ENCODE measurements at regions not wholly inside any gene's neighbourhood (a gene's known extent, or its start where the extent isn't known, plus 50 kb on each side); places are given as distances from the start of the nearest gene placed in this dataset.

DNA sequence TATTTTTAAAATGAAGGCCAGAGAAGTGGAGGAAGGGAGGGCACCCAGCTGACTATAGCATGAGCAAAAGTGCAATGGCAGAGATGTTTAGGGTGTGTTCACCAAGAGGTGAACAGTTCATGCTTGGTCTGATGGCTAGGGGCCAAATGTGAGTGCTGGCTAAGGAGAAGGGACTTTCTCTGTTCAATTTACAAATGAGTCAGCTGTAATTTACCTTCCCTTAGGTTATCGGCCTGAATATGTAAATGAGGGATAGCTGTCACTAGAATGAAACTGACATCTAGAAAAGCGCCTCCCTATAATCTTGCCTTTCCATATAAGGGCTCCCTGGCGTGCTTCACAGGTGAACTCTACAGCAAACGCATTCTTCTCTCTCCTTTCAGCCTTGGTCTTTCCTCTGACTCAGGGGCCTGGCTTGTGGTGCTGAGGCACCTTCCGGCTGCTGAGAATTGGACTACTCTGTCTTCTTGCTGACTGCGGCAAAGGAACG, 114.7 kb upstream of the BACH2 start:
- H3K4me3 ChIP-seq (ENCODE audit: low read depth, low read length), result no peak overlapping the region
- TF ChIP-seq, protein P1, sequence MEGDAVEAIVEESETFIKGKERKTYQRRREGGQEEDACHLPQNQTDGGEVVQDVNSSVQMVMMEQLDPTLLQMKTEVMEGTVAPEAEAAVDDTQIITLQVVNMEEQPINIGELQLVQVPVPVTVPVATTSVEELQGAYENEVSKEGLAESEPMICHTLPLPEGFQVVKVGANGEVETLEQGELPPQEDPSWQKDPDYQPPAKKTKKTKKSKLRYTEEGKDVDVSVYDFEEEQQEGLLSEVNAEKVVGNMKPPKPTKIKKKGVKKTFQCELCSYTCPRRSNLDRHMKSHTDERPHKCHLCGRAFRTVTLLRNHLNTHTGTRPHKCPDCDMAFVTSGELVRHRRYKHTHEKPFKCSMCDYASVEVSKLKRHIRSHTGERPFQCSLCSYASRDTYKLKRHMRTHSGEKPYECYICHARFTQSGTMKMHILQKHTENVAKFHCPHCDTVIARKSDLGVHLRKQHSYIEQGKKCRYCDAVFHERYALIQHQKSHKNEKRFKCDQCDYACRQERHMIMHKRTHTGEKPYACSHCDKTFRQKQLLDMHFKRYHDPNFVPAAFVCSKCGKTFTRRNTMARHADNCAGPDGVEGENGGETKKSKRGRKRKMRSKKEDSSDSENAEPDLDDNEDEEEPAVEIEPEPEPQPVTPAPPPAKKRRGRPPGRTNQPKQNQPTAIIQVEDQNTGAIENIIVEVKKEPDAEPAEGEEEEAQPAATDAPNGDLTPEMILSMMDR (IDR thresholded peaks at IDR 0.05; ENCODE audit: control insufficient read depth, extremely low read depth, insufficient read depth), result no peak
- no peak for DNase-seq (ENCODE audit: low read depth)

DNA sequence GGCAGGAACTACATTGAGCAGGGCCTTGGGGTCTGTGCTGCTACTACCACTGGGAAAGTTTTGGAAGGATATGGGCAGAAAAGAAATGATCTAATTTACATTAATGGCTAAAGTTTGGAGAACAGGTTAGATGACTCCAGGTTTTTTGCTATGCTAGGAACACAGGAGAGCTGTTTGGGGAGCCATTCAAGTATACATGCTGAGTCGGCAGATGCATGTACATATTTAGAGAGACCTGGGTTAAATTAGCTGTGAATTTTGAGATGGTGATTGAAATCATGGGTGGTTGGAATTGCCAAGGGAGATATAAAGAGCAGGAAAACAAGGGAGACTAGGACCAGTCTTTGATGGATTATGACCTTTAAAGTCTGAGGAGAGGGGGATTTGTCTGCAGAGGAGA, 113.1 kb upstream of the BACH2 start:
- no peak overlapping the region for H3K4me3 ChIP-seq (ENCODE audit: low read depth, low read length)
- DNase-seq (ENCODE audit: low read depth), result no peak
- TF ChIP-seq, protein P1 (IDR thresholded peaks at IDR 0.05; ENCODE audit: control insufficient read depth, extremely low read depth, insufficient read depth), result no peak

DNA sequence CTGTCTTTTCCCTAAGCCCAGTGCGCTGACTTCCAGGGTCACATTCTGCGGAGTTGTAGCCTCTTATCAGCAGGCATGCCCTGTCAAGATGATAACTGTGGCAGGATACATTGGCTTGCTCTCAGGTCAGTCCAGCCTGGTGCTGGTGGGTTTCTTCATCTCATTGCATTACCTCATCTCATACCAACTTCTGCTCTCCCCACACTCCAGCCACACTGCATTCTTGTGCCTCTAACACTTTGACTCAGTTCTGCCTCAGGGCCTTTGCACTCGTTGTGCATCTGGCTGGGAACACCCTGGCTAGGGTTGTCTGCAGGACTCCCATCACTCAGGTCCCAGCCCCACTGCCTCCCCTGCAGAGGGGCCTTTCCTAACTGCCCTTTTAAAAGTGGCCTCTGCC, 110.3 kb upstream of the BACH2 start:
- TF ChIP-seq, protein P1 (IDR thresholded peaks at IDR 0.05; ENCODE audit: control insufficient read depth, extremely low read depth, insufficient read depth), result no peak
- DNase-seq (ENCODE audit: low read depth), result no peak
- no peak overlapping the region for H3K4me3 ChIP-seq (ENCODE audit: low read depth, low read length)

DNA sequence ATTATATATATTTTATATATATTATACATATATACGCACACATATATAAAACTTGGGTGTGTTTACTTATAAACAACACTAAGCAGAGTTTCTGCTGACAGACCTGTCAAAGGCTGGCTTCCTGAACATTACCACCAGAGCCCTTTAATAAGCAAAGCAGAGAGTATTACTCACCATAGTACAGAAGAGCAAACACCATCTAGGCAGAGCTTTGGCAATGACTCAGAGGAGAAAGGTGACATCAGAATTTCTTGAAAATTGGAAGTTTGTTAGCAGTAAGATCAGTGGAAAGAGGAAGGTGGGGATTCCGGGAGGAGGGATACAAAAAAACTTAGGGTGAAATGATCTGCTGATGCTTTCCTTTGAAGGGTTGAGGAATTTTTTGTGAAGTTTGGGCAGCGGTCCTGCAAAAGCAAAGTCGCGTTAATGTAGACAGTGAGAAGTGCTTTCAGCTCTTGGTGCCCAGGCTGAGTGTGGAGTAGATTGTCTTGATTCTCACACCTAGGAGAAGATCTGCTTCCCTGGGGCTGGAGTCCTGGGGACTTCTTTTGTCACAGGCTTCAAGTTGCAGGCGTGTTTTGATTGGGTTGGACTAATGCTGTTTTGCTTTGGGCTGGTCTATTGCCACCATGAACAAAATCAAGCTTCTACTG, 109.6 kb upstream of the BACH2 start:
- H3K4me3 ChIP-seq (ENCODE audit: low read depth, low read length), result no peak overlapping the region
- TF ChIP-seq, protein P1 (IDR thresholded peaks at IDR 0.05; ENCODE audit: control insufficient read depth, extremely low read depth, insufficient read depth), result no peak
- peak; percentile 66 for DNase-seq (ENCODE audit: low read depth)

DNA sequence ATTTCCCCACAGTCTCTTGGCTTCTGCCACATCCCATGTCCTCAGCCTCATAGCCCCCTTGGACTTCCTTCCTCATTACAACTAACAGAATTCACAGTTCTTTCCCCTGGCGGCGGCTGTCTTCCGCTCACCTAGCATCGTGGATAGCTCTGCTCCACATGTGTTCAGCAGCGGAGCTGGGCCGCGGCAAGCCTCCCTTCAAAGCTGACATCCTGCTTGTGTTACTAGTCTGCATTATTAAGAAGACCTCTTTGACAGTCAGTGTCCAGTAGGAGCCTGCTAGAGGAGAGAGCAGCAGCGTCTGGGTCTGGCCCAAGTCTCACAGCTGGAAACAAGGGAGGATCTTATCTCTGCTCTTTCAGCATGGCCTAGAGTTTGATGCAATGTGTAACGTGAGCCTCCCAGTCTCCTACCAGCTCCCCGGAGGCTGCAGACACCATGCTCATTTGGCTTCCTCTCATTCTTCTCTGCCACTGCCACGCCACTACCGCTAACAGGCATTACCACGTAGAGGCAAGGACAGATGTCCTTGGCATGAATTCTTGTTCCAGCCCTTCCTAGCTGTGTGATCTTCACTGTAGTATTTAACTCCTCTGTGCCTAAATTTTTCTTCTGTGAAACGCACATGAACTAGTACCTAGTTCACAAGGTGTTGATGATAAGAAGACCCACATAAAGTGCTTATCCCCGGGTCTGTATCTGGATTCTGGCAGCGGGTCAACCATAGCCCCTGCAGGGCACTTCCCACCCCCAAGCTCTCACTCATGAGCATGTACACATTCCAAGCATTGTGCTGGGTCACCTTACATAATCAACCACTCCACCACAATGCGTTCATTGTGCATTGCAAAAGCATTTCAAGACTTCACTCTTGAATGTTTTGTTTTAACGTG, 107.1 kb upstream of the BACH2 start:
- TF ChIP-seq, protein P1 (IDR thresholded peaks at IDR 0.05; ENCODE audit: control insufficient read depth, extremely low read depth, insufficient read depth), result no peak
- no peak for DNase-seq (ENCODE audit: low read depth)
- H3K4me3 ChIP-seq (ENCODE audit: low read depth, low read length), result no peak overlapping the region

DNA sequence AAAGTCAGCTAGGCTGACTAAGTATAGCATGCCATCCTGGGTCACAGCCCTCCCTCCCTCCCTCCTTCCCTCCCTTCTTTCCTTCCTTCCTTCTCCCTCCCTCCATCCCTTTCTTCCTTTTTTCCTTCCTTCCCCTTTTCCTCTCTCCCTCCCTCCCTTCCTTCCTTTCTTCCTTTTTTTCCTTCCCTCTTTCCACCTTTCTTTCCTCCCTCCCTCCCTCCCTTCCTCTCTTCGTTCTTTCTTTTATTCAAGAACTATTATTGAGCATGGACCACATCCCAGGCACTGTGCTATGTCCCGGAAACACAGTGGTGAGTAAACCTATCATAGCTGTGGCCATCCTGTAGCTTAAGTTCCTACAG, 106.2 kb upstream of the BACH2 start:
- no peak overlapping the region for H3K4me3 ChIP-seq (ENCODE audit: low read depth, low read length)
- no peak for DNase-seq (ENCODE audit: low read depth)
- TF ChIP-seq, protein P1 (IDR thresholded peaks at IDR 0.05; ENCODE audit: control insufficient read depth, extremely low read depth, insufficient read depth), result no peak
